NCI-H187 treated with DMSO at 0.1 percent for 48 hours (cell line): ENCODE measurements at regions not wholly inside any gene's neighbourhood (a gene's known extent, or its start where the extent isn't known, plus 50 kb on each side); places are given as distances from the start of the nearest gene placed in this dataset.

Experiments
- DNase-seq: peaks from one replicate; lab custom pipeline; 2025; lab: John Stamatoyannopoulos, UW

GRCh38 chr1:80418134-80418533 is 1382.6 kb upstream of the ADGRL2 start:
- DNase-seq, result no peak

- no peak for DNase-seq
These were observed 1383.1 kb upstream of the ADGRL2 start for GRCh38 chr1:80417671-80418070.

GRCh38 chr1:80413969-80414368 is 1386.8 kb upstream of the ADGRL2 start:
- DNase-seq, result no peak

GRCh38 chr1:80410233-80410632 is 1390.5 kb upstream of the ADGRL2 start:
- no peak for DNase-seq

- no peak for DNase-seq
These were observed 1397.0 kb upstream of the ADGRL4 start for GRCh38 chr1:80403471-80403893.

GRCh38 chr1:80402625-80403024 is 1396.1 kb upstream of the ADGRL4 start:
- no peak for DNase-seq

GRCh38 chr1:80401757-80402156 is 1395.2 kb upstream of the ADGRL4 start:
- no peak for DNase-seq

- DNase-seq, result no peak
These were observed 1386.0 kb upstream of the ADGRL4 start for GRCh38 chr1:80392529-80392928.

GRCh38 chr1:80385650-80386049 is 1379.1 kb upstream of the ADGRL4 start:
- no peak for DNase-seq

- no peak for DNase-seq
These were observed 1378.4 kb upstream of the ADGRL4 start for GRCh38 chr1:80384959-80385358.

GRCh38 chr1:80384083-80384830 is 1377.7 kb upstream of the ADGRL4 start:
- no peak for DNase-seq

- no peak for DNase-seq
These were observed 1369.1 kb upstream of the ADGRL4 start for GRCh38 chr1:80375662-80376061.

- no peak for DNase-seq
These were observed 1368.6 kb upstream of the ADGRL4 start for GRCh38 chr1:80375109-80375508.

GRCh38 chr1:80369780-80370179 is 1363.2 kb upstream of the ADGRL4 start:
- no peak for DNase-seq

- DNase-seq, result no peak
These were observed 1360.5 kb upstream of the ADGRL4 start for GRCh38 chr1:80367058-80367457.

GRCh38 chr1:80365359-80366021 is 1359.0 kb upstream of the ADGRL4 start:
- DNase-seq, result no peak

GRCh38 chr1:80363689-80364475 is 1357.4 kb upstream of the ADGRL4 start:
- DNase-seq, result no peak

GRCh38 chr1:80359666-80360065 is 1353.1 kb upstream of the ADGRL4 start:
- DNase-seq, result no peak

- no peak for DNase-seq
These were observed 1342.7 kb upstream of the ADGRL4 start for GRCh38 chr1:80349218-80349617.

GRCh38 chr1:80341021-80341420 is 1334.5 kb upstream of the ADGRL4 start:
- no peak for DNase-seq

GRCh38 chr1:80318108-80318507 is 1311.6 kb upstream of the ADGRL4 start:
- DNase-seq, result no peak

- no peak for DNase-seq
These were observed 1304.2 kb upstream of the ADGRL4 start for GRCh38 chr1:80310703-80311245.

GRCh38 chr1:80305466-80305865 is 1298.9 kb upstream of the ADGRL4 start:
- DNase-seq, result no peak
